ENCODE measurements at regions not wholly inside any gene's neighbourhood (a gene's known extent, or its start where the extent isn't known, plus 50 kb on each side); places are given as distances from the start of the nearest gene placed in this dataset.

DNA sequence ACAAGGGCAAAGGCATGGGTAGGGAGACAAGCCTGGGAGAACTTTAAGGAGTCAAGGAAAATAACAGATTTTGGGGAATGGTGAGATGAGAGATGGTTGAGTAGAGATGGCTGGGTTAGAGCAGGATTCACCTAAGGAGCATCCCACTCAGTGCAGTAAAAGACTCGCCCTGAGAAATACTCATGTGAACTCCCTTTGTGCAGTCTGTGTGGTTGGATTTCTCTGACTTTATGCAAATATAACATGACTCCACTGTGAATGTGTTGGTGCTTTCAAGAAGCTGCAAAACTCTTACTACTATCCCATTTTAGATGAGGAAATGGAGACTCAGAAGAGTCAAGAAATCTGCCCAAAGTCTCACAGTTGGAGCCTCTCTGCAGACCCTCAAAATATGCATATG lies 129.8 kb upstream of the LIMCH1 start:
- TF ChIP-seq RAD21 (IDR thresholded peaks at IDR 0.05 in 1 of 2, conservative IDR thresholded peaks at IDR 0.05 in 1 of 2; ENCODE audit: low read depth in 2 of 2, low read length in 2 of 2) (no peak), JUND (IDR thresholded peaks at IDR 0.05; ENCODE audit: low read length) (no peak), POLR2A (IDR thresholded peaks at IDR 0.05; ENCODE audit: control extremely low read depth in 1 of 2, low read depth in 2 of 2, low read length in 2 of 2) (no peak)
- TF ChIP-seq, protein P1, sequence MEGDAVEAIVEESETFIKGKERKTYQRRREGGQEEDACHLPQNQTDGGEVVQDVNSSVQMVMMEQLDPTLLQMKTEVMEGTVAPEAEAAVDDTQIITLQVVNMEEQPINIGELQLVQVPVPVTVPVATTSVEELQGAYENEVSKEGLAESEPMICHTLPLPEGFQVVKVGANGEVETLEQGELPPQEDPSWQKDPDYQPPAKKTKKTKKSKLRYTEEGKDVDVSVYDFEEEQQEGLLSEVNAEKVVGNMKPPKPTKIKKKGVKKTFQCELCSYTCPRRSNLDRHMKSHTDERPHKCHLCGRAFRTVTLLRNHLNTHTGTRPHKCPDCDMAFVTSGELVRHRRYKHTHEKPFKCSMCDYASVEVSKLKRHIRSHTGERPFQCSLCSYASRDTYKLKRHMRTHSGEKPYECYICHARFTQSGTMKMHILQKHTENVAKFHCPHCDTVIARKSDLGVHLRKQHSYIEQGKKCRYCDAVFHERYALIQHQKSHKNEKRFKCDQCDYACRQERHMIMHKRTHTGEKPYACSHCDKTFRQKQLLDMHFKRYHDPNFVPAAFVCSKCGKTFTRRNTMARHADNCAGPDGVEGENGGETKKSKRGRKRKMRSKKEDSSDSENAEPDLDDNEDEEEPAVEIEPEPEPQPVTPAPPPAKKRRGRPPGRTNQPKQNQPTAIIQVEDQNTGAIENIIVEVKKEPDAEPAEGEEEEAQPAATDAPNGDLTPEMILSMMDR (IDR thresholded peaks at IDR 0.05; ENCODE audit: control extremely low read depth in 1 of 3, insufficient read depth in 1 of 3, low read depth in 1 of 3, low read length in 3 of 3), result no peak
